Retinal pigment epithelial cell (primary cell): ENCODE measurements at regions not wholly inside any gene's neighbourhood (a gene's known extent, or its start where the extent isn't known, plus 50 kb on each side); places are given as distances from the start of the nearest gene placed in this dataset.

ENCODE experiments used
- DNase-seq: peaks from one replicate; pipeline ENCODE4 v3.0.0-alpha.2; 2010; ENCODE audit warnings: low read depth
- H3K4me3 ChIP-seq: 2 replicates; pipeline ENCODE4 v1.5.1; 2011; ENCODE audit warnings: mild to moderate bottlenecking, low read length, control low read depth, moderate library complexity
- CTCF ChIP-seq: conservative IDR thresholded peaks from 2 replicates; pipeline ENCODE4 v1.5.1; 2011; ENCODE audit warnings: low read depth, low read length, control low read depth, inconsistent platforms

- no peak overlapping the region for H3K4me3 ChIP-seq
- no peak for DNase-seq
- TF ChIP-seq CTCF = no peak
These were observed 152.9 kb upstream of the MEIS1 start for GRCh38 chr2:66281980-66282379.

DNA sequence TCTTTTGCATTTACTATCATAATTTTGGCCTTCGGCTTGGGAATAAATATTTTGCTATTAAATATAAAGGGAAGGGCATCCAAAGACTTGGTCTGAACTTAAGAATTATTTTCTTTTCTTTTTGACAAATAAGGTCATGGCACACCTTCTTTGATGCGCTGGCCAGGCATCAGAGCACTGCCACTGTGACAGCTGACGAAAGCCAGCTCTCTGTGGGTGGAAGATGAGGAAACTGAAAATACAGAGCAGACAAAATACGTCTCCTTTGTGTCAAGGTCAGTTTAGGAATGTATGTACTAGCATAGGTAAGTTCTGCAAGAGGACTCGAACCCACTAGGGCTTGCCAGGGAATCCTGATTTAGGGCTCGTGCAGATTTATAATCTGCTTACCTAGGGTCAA is 155.9 kb upstream of the MEIS1 start:
- no peak overlapping the region for H3K4me3 ChIP-seq
- no peak for TF ChIP-seq CTCF
- no peak for DNase-seq

DNA sequence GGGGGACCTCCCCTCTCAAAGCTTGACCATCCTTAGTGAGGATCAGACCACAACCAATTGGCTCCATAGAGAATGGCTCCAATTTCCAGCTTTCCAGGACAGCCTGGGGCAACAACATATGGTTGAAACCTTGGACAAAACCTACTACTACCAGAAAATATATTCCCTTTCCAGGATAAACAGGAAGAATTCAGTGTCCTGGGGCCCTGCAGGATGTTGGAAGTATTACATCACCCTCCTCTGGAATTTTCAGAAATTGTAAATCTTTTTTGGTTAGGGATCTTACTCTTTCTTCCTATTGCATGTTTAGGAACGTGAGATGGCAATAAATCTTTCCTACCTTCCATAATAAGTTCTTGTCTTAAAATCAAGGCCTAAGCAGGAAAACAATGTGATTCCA is 158.9 kb upstream of the MEIS1 start:
- TF ChIP-seq CTCF = no peak
- DNase-seq = no peak
- H3K4me3 ChIP-seq = no peak overlapping the region

- H3K4me3 ChIP-seq = no peak overlapping the region
- no peak for TF ChIP-seq CTCF
- no peak for DNase-seq
These were observed 160.9 kb upstream of the MEIS1 start for GRCh38 chr2:66273933-66274490.

- DNase-seq = no peak
- no peak for TF ChIP-seq CTCF
- no peak overlapping the region for H3K4me3 ChIP-seq
These were observed 162.2 kb upstream of the MEIS1 start for GRCh38 chr2:66272751-66273150.

DNA sequence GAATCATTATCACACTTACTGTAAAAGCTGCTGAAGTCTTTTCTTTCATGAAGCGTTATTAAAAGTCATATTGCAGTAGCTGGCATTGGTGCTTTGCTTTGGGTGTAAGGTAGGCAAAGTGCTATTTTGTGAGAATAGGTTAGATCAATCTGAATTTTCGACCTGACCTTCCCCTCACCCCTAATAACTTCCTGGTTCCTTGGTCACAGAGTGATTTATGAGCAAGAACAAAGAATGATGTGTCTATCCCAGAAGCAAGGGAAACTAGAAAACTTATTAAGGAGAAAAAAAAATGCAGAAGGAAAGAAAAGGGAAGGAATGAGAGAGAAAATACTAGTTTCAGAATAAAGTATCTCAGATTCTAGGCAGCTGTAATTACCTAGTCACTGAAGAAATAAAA is 163.1 kb upstream of the MEIS1 start:
- H3K4me3 ChIP-seq = no peak overlapping the region
- DNase-seq = no peak
- no peak for TF ChIP-seq CTCF

DNA sequence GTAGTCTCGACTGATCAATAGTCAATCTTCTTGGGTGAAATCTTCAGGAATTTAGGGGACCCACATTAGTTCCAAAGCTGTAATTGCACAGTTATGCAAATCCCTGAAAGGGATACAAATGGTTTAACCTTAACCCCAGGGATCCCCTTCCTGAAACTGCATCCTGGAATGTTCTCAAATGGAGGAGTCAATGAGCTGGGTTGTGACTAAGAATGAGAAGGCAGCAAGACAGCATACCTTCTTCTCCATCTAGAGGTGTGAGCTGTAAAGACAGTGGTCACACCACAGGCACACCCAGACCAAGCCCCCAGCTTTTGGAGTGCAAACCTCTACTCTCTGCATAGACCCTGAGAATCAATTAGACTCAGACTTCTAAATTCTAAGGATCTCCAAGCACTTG is 164.7 kb upstream of the MEIS1 start:
- DNase-seq = no peak
- TF ChIP-seq CTCF = no peak
- no peak overlapping the region for H3K4me3 ChIP-seq
